ENCODE measurements at regions not wholly inside any gene's neighbourhood (a gene's known extent, or its start where the extent isn't known, plus 50 kb on each side); places are given as distances from the start of the nearest gene placed in this dataset.

GRCh38 chr21:15210235-15210678 lies 145.5 kb upstream of the NRIP1 start (continued):
- TF ChIP-seq ZBTB11 (CRISPR knock-in tag; IDR thresholded peaks at IDR 0.05), result peak in 1 of 3 experiments; percentile 57; a peak in 1 of 6 replicates
- TF ChIP-seq HDAC3 (IDR thresholded peaks at IDR 0.05; ENCODE audit: borderline replicate concordance, partially characterized antibody), result no peak
- TF ChIP-seq ATF7 (IDR thresholded peaks at IDR 0.05), result no peak
- TF ChIP-seq MAFG (tag; conservative IDR thresholded peaks at IDR 0.05), result peak; percentile 49
- TF ChIP-seq ARID2 (IDR thresholded peaks at IDR 0.05), result no peak
- TF ChIP-seq CHD4 (IDR thresholded peaks at IDR 0.05; ENCODE audit: insufficient read depth, insufficient replicate concordance, low read depth, low read length, poor library complexity, severe bottlenecking), result no peak
- TF ChIP-seq ZFP30 (CRISPR knock-in tag; IDR thresholded peaks at IDR 0.05; ENCODE audit: borderline replicate concordance), result no peak
- TF ChIP-seq, protein P1, sequence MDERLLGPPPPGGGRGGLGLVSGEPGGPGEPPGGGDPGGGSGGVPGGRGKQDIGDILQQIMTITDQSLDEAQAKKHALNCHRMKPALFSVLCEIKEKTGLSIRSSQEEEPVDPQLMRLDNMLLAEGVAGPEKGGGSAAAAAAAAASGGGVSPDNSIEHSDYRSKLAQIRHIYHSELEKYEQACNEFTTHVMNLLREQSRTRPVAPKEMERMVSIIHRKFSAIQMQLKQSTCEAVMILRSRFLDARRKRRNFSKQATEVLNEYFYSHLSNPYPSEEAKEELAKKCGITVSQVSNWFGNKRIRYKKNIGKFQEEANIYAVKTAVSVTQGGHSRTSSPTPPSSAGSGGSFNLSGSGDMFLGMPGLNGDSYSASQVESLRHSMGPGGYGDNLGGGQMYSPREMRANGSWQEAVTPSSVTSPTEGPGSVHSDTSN (CRISPR knock-in tag; IDR thresholded peaks at IDR 0.05; ENCODE audit: low read depth), result no peak
- TF ChIP-seq, protein P1 (tag; conservative IDR thresholded peaks at IDR 0.05; ENCODE audit: low read depth), result no peak
- TF ChIP-seq BRD4 (IDR thresholded peaks at IDR 0.05), result no peak
